ENCODE measurements at regions not wholly inside any gene's neighbourhood (a gene's known extent, or its start where the extent isn't known, plus 50 kb on each side); places are given as distances from the start of the nearest gene placed in this dataset.

DNA sequence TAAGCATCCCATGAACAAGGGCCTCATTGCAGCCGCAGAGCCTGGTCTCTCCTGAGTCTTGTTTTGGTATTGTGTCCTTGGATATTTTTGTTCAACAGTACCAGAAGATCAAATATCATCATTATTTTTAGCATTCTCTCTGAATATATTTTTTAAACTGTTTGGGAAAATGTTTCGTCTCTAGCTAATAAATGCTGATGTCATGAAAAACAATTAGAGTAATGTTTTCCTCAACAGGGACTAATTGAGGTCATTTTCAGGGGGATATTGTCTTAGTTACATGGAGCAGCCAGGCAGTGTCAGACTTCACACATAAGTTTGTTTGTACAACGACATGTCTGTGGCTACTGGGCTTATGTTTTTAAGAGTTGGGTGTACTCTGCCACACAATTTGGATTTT is 805.3 kb upstream of the SOX9 start:
- DNase-seq: no peak

DNA sequence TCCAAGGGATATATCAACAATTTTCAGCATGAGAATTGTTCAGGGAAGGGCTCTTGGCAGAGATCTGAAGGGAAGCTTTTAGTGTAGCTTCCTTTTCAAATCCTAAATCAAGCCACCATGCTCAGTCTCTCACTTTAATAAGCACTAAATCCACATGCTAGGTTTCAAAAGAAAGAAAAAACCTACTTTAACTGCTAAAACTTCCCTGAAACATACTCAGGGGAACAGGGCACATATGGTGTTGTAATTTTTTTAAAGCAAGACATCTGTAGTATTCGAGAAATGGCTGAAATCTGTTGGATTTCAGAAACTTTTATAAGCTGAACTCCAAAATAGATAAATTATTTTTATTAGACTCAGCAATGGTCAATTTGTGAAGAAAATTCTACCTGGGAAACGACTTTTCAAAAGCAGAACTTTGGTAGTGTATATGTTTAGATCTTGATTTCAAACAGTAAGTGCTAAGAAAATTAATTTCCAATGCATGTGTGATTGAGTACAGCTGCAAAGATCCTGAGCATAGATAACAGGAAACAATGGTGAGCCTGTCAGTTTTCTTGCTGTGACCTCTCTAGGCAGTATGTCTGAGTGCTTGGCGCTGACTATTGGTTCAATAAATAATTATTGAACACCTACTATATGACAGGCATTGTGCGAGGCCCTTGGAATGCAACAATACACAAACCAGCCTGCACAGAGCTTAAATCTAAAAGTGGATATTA is 804.5 kb upstream of the SOX9 start:
- DNase-seq: no peak

DNA sequence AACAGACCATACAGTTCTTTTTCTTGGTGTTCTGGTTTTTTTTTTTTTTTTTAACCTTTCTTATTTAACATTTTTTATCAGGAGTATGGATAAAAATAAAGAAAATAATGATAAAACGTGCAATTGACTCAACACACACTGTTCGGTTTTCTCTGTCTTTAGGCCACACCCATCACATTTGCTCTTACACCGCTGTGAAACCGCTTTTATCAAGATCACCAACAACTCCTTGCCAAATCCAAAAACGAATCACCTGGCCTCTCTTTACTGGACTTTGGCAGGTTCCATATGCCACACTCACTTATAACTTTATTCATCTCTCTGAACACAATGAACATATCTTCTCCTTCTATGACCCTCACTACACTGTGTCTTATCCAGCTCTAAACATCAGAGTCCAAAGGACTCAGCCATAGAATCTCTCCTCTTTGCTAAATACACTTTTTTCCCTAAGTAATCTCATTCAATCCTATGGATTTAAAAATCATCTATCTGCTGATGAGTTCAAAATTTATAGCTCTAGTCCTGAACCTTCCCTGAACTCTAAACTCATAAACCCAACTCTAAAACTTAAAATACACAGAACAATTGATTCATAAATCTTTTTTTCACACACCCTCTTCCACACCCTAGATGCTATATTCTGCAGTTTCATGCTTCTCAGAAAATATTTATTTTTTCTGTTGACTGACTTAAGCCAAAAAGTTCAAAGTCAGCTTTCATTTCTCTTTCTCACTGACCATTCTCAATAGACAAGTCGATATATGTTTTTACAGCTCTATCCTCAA is 800.6 kb upstream of the SOX9 start:
- DNase-seq: no peak

DNA sequence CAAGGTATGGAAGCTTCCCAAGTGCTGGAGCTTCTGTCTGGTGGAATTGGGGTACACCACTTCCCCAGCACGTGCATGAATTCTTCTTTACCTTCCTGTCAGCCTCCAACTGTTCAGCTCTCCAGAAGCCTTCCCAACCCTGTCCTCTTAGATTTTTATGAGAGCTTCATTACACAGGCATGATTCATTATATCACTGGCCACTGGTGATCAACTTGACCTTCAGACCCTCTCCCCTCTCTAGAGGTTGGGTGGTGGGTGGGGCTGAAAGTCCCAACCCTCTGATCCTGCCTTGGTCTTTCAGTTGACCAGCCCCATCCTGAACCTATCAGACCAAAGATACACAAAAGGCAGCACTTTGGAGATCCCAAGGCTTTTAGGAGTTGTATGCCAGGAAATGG is 795.7 kb upstream of the SOX9 start:
- DNase-seq: no peak

DNA sequence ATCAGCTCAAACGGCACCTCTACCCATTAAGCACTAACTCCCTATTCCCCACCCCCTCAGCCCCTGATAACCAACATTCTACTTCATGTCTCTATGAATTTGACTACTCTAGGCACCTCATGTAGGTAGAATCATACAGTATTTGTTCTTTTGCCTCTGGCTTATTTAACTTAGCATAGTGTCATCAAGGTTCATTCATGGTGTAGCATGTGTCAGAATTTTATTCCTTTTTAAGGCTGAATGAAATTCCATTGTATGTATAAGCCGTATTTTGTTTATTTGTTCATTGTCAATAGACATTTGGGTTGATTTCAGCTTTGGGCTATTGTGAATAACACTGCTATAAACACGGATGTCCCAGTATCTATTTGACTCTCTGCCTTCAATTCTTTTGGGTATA is 794.9 kb upstream of the SOX9 start:
- no peak for DNase-seq

DNA sequence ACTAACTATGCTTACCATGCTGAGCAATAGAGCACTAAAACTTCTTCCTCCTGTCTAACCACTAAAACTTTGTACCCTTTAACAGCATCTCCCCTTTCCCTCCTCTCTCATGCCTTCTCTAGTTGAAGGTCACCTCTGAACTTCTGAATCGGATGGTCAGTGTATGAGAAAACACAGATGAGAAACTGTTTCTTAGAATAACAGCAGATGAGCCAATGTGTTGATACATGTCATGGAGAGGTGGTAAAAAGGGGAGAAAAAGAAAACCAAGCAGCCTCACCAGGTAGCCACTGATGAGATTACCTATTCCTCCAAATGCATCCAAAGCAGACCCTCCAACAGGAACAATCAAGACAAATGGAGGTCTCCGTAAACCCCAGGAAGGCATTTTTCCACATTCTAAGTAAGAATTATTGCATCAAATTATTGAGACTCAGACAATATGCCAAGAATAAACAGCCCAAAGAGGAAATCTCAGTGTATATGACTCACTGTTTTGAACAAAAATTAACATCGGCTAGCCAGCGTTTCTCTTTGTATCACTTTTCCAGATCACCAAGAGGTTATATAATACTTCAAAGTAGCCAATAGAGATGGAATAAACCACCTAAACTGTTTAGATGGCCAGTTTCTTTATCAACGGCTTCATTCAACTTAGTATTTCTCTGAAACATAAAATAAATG is 793.3 kb upstream of the SOX9 start:
- DNase-seq: no peak

DNA sequence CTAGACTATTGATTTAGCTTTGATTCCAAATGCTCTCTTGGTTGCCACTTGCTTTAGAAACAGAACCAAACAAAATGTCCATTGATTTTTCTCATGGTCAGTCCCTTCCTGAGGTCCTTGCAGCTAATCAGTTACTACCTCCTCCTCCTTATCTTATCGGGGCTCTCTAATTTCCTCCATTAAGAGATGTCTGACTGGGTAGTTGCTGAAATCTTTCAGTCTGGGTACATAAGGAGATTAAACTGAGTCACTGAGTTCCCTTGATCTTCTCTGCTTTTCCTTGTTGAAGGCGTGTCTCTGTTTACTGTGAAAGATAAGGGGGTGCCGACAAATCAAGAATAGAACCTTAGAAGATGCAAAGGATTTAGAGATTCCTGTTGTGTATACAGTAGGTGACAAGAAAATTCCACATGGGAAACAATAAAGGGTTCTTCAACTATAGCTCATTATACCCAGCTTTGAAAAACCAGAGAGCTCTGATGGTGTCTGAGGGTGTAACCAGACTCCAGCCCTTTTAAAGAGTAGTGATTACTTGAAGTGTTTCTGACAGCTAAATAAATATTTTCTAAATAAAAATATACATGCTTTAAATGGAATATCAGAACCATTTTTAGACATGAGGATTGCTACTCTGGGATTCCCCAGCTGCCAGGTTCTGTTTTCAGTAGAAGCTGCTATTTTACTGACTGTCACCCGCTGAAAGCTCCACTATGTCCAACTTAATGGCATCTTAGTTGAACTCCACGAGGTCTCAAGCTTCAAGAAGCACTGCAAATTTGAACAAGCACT is 791.3 kb upstream of the SOX9 start:
- peak; percentile 42 for DNase-seq

DNA sequence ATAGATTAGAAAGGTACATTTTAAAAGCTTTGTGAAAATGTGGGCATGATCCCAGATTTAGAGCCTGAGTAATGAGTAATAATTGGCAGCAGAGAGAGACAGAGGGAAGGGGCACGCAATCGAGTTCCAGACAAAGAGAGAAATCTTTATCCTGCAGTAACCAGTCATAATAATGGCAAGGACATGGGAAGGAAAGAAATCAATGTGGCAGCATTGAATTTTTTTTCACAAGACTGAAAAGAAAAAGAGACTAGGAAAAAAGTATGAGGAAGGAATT is 790.8 kb upstream of the SOX9 start:
- no peak for DNase-seq

DNA sequence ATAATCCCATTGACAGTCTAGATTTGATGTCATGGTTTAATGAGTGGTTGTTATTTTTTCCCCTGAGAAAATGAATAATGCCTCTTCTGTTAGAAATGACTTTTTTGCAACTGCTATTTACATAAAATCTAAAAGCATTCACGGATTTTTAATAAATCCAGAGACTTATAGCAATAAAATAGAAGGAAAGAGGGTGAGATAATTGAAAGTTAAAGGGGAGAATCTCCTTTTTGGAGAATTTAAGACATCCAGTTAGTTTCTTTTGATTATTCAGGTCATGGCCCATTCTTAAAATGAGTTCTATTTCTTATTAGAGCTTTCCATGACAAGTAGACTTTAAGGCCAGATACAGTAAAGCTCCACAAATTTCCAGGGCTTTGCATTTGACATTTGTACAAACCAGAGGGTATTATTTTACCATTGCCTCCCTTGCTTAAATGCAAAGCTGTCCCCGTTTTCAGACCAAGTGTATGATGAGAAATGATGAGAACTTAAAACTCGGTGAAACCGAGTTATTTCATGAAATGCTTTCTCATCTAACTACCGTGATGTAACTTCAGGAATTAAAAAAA is 789.0 kb upstream of the SOX9 start:
- no peak for DNase-seq

DNA sequence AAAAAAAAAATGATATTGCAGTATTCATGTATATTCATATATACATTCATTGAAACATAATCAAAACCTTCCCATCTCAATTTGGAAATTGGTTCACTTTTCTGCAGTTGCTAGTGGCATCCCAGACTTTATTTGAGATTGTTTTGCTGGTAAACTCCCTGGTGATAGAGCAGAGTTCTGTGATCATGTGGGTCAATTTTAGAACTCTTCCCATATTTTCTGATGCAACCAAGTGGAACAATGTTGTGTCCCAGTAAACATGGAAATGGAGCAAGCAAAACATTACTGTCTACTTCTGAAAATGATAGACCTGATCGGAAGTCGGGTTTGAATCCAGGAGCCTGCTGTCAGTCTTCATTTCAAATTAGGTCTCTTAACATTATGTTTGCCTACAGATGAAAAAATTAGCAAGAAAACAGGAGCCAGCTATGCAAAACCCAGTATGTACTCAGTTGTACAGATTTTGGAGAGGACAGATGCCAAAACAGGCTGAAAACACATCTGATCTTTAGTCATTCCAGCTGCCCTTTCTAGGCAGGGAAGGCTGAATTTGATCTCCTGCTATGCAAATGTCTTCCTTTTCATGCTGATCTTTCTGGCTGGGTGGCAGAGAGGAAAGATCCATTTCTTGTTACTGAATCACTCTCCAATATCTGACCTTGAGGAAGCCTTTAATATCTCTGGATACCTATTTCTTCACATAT is 786.6 kb upstream of the SOX9 start:
- no peak for DNase-seq

DNA sequence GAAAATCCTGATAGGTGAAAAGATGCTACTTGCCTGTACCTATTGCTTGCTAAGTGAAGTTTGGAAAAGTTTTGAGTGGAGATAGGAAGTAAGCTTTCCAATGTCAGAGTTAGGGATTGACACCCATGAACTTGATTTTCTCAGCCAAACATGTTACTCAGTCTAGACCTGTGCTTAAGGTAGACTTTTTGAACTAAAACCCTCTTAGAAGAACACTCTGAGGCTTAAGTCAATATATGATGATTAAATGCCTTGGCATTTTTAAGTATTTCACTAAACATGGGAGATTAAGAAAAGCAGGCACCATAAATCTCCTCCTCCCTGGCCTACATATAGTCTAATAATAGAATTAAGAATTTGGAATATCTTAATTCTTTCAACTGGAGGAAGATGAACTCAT is 785.6 kb upstream of the SOX9 start:
- DNase-seq: no peak

DNA sequence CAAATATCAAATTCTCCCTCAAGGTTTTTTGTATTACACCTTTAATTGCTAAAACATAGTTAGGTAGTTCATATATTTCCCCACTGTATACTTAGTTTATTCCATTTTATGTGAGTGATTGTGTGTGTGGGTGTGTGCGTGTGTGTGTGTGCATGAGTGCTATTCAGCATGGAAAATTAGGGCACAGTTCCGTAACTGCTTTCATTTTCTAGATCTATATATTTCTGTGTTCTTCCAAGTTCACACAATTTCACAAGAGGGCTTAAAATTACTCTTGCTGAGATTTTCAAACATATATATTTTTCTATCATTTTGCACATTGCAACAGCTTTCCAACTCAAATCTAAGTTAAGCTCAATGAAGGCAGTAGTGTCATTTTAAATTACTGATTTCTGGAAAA is 782.9 kb upstream of the SOX9 start:
- DNase-seq: no peak

DNA sequence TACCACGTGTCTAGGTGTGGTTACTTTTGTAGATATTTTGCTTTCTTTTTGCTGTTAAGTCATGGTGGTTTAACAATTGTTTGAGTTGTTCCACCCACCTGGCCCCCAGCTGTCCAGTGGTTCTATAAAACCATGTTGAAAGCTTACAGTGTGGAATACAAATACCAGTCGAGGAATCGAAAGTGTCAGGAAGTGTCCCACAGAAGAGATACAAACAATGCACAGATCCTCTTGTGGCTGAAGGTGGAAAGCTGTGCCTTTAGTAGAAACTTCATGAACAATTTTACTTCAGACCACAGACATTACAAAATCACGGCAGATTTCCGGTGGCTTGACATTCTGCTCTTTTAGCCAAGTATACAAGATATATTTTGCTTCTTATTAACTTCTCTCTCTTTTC is 782.4 kb upstream of the SOX9 start:
- no peak for DNase-seq

DNA sequence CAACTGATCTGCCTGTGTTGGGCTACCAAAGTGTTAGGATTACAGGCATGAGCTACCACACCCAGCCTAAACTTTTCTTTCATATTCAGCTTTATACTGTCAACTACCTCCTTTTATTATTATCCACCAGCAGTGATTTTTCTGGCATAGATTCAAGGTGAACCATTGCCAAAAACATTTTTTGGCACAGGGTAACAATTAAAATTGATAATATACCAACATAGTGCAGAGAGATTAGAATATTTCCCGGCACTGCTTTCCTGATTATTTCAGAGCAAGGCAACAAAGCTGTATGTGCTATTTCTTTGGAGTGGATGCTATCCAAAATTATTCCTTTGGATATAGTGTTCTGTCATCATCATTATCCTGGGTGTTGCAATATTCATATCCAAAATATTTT is 781.6 kb upstream of the SOX9 start:
- no peak for DNase-seq

DNA sequence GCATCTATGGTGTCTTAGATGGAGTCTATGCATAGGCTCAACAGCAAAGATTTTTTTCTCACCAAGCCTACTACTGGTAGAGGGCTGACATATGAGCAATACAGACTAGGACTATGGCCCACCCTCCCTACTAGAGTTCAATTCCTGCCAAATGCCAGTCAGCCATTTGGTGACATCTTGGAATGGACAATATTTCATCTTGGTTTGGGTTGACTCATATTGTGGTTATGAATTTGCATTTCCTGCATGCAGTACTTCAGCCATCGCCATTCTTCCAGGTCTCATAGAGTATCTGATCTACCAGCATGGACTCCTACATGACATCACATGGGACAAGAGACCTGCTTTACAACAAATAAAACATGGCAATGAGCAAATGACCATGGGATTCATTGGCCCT is 778.1 kb upstream of the SOX9 start:
- no peak for DNase-seq

DNA sequence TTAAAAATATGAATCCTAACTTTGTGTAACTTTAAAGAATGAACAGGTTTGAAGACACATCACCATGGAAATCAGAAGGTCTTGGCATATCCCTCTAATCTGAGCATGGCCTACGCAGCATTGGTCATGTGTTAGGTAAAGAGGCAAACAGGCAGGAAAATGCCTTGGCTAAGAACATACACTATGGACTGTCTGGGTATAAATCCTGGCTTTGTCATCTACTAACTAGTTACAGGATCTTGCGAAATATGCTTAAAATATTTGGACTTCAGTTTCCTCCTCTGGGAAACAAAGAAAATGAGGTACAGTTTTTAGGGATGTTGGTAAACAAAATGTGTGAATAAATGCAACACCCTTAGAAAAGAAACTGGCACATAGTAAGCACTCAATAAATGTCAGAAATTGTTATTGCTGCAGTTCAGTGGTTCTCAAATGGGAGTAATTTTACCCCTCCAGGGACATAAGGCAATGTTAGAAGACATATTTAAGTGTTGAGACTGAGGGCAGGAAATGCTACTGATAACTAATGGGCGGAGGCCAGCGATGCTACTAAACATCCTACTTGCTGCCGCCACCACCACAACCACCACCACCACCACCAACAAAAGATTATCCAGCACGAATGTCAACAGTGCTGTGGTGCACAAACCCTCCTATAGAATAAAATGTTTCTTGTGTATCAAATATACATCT is 770.8 kb upstream of the SOX9 start:
- no peak for DNase-seq

DNA sequence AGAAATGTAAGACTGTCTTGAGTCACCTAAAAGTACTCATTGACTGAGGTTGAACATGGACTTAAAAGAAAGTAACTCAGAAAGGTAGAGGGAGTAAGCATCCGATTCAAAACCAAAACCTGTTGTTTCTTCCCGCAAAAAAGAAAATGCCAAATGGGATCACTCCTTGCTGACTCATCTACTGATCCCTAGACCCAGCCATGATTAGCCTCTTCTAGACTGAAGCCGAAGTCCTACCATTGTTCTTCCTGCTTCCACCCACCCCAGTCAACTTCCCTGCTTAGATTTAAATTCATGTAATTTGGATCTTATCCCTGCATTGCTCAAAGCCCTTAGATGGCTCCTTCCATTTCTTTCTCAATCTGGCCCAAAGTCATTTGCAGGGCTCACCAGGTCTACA is 760.5 kb upstream of the SOX9 start:
- DNase-seq: no peak

DNA sequence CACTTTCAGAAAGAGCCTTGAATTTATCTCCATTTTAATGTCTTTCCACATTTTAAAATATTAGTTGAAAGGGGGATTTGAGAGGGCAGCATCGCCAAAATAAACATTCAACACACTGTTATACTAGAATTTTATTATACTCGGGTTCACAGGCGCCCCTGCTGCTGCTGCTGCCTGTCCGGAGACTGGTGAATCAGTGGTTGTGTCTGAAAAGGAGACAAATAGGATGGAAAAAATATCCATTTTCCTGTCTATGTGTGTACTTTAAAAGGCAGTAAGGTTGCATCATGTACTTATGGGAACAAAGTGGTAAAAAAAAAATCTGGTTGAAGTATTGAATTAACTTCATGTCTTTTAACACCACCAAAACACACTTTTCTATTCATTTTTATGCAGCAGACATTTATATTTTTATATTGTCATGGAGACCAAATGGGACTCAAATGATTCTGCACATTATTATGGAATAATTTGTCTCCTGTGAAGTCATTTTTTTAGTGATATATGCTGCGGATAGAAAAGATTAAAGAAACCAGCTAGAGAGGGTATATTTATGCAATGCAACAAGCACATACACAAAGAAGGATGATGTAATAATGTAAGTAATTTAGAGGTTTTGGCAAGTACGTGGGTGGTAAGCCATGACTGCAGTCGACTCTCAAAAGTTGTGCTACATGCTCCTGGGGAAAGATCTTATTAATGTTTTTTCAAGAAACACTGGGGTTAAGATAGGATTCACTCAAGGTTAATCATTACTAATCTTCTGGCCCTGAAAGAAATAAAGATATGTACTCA is 759.0 kb upstream of the SOX9 start:
- no peak for DNase-seq

DNA sequence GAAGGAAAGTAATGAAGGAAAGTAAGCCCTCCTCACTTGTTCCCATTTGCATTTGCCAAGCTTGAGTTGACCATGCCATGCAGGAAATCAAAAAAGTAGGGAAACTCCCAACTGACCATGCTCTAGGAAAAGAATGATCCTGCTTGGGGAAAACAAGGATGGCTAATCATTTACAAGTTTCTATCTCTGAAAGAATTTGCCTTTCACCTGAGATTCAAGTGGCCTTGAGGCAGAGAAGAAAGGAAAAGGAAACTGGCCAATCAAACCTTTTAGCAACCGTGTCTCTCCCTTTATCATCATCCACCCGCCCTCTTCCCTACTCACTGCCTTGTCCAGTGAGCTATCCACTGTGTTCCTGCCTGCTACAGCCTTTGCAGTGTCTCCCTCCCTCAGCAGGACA is 757.2 kb upstream of the SOX9 start:
- no peak for DNase-seq

DNA sequence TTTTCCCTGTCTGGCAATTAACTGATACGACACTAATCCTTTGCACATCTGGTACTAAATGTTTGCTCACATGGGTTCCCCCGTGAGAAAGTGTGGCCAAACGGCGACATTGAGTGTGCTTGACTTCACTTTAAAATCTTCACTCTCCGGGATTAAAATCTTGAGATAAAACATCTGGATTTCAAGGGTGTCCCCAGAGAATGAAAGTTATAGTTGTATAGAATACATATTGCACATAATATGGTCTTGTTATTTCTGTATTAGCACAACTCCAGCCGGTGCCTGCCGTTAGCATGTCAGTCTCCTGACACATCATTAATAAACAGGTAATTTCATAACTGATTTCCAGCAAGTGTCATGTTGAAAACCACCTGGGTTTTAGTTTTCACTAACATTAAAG is 749.0 kb upstream of the SOX9 start:
- no peak for DNase-seq

DNA sequence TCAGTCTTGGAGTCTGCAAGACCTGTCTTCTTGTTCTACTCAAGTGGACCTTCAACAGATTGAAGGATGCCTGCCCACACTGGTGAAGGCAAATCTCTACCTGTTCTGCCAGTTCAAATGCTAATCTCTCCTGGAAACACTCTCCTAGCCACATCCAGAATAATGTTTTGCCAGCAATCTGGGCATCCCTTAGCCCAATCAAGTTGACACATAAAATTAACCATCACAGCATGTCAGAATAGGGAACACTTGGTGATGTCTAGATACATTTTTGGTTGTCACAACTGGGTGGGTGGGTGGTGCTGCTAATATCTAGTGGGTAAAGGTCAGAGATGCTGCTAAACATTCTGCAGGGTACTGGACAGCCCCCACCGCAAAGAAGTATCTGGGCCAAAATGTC is 744.9 kb upstream of the SOX9 start:
- no peak for DNase-seq

Measured in NCI-H2029 (cell line).